NCI-H1436 (cell line): ENCODE measurements at regions not wholly inside any gene's neighbourhood (a gene's known extent, or its start where the extent isn't known, plus 50 kb on each side); places are given as distances from the start of the nearest gene placed in this dataset.

Experiments used
- DNase-seq: peaks from one replicate; lab custom pipeline; 2025; lab: John Stamatoyannopoulos, UW

DNA sequence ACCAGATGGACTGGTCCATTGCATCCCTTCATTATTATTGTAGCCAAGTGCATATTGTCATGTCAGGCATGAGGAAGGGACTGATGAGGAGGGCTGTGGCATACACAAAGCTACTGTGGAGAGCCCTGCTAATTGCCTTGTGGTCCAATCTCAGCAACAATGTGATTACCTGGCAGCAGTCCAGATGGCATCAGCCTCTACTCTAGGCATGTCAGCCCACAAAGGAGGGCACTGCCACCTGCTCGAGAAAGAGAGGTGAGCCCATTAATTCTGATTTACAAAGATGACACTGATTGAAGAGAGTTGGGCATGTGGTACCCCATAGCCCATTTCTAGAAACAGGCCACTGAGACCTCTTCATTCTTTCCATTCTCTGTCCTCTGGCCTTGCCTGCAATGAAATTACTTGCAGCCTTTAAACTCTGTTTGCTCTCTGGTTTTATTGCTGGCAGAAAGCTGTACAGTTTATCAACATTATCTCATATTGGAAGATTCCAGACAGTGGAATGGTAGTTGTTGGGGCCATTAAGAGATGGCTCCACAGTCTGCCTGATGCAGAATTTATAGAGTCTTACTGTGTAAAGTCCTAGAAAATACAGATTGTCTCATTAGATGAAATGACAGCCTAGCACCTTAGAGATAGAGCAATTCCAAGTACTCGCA lies 307.7 kb downstream of the ARPP21 start:
- DNase-seq = peak; percentile 28

DNA sequence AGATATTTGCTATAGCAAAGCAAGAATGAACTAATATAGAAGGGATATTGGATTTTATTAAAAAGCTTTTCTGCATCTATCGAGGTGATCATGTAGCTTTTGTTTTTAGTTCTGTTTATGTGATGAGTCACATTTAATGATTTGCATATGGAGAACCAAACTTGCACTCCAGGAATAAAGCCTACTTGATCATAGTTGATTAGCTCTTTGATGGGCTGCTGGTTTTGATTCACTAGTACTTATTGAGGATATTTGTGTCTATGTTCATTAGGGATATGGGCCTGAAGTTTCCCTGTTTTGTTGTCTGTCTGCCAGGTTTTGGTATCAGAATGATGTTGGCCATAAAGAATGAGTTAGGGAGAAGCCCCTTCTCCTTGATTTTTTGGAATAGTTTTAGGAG lies 310.7 kb downstream of the ARPP21 start:
- no peak for DNase-seq

DNA sequence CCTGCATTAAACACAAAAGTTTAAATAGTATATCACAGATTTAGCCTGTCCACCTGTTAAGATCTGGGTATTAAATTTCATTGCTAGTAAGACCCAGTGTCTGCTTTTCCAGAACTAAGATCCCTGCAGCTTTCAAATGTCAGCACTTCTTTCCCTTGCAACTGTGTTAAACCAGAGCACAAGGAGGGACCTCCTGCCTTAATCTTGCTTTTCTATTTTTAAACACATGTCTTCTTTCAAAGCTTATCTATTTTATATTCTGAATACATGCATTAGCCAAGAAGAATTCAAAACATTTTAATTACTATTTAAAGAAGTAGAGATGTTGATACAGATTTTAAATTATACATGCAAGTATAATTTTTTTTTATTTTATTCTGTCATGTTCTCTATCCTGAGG lies 315.1 kb downstream of the ARPP21 start:
- DNase-seq = no peak

DNA sequence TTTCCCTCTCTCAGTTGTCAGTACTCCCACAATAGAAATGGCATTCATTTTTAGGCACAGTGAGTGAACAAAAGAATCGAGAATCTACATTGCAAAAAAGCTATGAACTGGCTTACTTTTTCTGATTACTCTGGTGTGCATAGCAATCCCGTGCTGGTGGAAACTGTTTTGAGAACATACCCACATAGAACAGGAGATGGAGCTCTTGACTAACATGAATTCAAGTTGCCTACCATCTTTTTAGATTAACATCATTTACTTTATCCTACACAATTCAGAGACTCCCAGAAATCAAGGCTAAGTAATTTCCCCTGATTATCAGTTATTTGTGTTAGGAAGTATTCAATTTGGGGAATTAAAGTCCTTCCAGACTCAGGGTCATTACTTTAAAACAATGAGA lies 326.6 kb downstream of the ARPP21 start:
- DNase-seq = peak; percentile 20

DNA sequence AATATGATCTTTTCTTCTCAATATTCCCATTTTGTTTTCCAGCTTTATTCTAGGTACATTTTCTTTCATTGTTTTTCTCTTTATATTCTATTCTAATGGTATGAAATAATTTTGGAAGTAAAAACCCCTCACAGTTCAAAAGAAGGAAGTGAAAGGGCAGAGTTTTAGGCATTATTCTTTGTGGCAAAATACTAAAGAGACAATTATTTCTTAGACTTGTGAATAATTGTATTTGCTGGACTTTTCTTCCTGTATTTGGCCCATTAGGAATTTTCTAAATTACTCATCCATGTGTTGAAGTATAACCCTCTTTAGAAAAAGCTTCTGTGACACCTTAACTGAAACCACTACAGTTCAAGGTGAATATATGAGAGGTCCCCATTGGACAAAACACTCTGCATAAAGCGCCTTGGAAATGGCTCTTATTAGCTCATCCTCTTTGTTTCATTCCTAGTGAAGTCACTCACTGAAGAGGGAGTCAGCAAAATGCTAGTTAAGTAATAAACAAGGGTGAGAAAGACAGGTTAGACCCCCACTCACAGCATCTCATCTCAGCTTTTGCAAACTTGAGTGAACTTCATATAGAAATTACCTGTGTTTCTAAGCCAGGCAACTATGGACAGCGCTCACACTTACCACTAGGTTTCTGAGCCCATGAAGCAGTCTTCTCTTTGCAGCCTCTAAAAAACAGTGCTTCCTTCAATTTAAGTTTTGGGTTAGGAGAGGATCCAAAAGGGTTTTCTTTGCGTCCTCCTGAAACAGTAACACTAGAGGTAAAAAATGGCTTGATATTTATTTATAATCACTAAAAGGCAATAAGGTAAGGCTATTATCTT lies 327.5 kb downstream of the ARPP21 start:
- DNase-seq = no peak

DNA sequence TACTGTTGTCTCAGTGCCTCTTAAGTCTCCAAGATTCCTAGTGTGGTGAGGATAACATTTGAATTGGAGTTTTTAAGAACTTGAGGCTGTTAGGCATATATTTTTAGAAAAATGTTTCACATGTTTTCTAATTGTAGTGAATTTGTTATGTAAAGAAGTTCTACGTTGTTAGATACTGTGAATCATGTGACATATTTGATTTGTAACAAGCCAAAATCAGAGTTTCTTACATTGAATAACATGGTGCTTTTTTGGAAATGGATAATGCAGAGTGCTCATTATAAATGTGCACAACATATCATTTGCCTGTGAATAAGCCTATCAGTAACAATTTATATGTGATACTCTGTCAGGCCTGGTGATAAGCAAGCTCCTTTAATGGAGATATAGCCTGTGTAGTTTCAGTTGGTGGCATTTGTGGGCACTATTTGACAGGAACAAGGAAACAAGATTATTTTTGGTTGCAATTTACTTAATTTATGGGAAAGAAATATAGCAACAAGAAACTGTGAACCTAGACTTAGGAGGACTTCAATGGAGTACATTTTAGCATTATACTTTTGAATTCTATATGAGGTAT lies 328.8 kb downstream of the ARPP21 start:
- no peak for DNase-seq

DNA sequence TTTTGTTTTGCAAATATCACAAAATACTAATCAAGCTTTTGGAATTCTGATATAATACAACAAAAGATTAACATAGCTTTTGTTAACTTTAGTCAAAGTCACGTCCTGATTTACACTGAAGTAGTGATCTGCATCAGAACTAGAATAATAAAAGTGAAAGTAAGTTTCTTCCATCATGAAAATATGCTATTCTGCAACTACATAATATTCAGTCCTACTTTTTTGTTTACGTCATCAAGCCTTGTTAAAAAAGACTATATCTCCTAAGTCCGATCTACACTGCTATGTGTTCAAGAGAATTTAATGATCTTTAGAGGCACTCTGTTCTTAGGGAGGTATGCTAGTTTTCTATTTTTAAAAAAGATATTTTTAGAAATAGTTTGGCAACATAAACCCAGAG lies 330.1 kb downstream of the ARPP21 start:
- DNase-seq = no peak

DNA sequence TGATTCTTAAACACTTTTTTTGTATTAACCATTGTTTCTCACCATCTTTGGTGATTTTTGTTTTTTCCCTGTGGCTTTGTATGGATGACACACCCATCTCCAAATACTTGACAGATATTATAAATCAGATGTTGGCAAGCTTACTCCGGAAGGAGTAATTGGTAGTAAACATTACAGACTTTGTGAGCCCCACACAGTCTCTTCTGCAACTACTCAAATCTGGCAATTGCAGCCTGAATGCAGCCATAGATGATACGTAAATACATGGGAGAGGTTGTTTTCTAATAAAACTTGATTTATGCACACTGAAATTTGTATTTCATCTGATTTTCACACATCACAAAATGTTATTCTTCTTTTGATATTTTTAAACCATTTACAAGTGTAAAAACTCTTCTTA lies 331.5 kb downstream of the ARPP21 start:
- DNase-seq = no peak

DNA sequence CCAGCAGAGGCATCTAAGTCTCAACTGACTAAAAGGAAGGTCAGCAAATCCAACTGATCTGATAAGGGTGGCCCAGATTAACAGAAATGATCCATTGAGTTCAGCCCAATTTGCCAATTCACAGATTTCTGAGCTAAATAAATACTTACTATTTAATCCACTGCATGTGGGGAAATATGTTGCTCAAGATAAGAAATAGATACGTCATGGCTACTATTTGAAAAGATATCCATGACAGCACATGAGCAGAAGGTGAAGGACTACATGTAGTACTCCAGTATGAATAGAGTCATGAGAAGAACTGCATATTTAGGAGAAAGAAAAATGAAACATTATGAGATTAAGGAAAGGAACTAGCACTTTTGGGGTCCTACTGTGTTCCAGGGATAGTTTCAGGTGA lies 332.4 kb downstream of the ARPP21 start:
- no peak for DNase-seq

DNA sequence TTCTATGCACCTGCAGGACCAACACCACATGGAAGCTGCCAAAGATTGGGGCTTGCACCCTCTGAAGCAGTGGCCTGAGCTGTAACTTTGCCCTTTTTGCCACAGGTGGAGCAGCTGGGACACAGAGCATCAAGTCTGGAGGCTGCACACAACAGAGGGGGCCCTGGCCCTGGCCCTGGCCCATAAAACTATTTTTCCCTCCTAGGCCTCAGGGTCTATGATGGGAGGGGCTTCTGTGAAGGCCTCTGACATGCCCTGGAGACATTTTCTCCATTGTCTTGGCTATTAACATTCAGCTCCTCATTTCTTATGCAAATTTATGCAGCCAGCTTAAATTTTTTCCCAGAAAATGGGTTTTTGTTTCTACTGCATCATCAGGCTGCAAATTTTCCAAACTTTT lies 335.5 kb downstream of the ARPP21 start:
- no peak for DNase-seq

DNA sequence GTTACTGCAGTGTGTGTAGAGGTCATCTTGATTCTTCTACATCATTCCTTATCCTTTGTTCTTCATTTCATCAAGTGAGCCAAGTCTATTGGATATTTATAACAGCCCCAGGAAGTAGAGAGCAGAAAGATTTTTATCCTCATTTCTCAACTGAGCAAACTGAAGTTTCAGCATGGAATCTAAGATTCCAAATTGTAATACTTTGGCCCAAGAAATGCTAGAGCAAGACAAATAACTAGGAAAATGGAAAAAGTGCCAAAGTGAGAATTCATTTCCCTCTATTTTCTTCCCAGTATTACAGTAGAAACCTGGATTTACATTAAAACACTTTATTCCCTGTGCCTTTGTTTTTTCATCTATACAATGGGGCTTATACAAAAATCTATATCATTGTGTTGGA lies 346.8 kb downstream of the ARPP21 start:
- no peak for DNase-seq

DNA sequence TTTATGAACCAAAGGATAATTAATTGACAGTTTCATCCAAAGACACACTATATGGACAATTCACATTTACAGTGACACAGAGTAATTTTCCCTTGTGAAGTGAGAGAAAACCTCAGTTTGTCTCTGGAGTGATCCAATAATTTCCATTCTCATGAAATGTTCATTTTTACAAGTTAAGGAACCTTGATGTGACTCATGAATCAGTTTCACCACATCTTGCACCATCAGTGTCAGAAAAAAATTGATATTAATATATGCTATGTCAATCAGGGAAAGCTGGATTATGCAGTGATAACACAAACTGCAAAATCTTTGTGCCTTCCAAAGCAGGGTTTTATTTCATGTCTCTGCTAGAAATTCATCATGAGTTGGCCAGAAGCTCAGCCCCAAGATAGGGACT lies 348.1 kb downstream of the ARPP21 start:
- no peak for DNase-seq

DNA sequence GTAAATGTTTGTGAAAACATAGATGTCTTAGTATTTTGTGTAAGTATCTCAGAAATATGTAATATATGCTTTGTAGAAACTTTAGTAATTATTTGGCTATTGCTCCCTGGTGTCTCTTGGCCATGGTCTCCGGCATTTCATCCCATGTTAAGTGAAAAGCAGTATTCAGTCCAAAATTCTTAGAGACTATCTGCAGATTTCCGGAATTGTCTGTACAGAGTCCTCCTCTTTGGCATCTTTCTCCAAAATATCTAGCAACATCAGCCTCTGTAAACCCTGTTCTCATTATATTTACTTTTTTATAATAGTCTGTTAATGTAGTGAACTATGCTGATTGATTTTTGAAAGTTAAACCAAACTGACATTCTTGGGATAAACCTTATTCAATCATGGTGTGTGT lies 352.7 kb downstream of the ARPP21 start:
- no peak for DNase-seq

DNA sequence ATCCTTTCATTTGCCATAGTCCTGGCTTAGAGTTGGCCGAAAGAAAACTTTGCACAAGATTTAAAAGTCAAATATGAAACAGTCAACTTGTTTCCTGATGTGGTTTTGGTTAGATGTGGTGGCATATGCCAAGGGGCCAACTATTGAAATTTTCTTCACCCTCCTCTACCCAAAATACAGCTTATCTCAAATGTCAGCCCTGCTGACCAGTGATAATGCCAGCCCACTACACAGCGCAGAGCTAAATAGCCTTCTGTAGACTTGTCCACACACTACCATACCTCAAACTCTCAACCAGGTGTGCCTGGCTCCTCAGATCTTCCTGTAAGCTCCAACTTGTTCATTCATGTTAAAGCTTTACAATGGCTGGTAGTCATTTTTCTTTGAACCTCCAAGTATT lies 368.5 kb upstream of the STAC start:
- DNase-seq = no peak

DNA sequence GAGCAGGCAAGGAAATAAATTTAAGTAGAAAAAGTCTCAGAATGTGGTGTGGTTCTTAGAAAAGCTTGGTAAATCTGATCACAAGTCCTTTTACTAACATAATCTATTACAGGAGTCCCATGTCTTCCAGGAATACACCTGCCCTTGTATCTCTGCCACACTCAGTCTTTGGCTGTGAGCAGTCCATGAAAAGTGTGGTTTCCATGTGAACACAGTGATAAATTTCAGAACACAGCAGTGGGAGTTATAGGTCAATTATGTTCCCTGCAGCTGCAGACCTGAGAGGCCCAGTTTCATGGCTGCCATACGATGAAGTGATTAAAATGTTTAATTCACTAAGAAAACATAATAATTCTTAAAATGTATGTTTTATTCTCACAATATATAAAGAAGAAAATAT lies 366.9 kb upstream of the STAC start:
- DNase-seq = no peak

DNA sequence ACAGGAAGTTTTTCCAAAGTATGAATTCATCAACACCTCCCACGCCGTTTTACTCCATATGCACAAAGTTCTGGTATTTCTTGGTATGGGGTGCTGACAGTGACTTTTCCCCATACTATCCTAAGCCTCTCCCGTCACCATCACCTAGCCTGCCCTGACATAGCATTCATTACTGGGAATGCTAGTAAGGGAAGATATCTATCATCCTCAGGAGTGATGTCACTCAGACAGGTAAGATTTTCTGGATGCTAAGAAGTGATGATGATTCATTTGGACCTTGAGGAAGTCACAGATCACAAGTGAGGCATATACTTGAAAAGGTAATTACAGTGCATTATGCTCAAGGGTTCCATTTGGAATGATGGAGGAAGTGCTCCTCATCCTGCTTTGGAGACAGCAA lies 355.1 kb upstream of the STAC start:
- no peak for DNase-seq

DNA sequence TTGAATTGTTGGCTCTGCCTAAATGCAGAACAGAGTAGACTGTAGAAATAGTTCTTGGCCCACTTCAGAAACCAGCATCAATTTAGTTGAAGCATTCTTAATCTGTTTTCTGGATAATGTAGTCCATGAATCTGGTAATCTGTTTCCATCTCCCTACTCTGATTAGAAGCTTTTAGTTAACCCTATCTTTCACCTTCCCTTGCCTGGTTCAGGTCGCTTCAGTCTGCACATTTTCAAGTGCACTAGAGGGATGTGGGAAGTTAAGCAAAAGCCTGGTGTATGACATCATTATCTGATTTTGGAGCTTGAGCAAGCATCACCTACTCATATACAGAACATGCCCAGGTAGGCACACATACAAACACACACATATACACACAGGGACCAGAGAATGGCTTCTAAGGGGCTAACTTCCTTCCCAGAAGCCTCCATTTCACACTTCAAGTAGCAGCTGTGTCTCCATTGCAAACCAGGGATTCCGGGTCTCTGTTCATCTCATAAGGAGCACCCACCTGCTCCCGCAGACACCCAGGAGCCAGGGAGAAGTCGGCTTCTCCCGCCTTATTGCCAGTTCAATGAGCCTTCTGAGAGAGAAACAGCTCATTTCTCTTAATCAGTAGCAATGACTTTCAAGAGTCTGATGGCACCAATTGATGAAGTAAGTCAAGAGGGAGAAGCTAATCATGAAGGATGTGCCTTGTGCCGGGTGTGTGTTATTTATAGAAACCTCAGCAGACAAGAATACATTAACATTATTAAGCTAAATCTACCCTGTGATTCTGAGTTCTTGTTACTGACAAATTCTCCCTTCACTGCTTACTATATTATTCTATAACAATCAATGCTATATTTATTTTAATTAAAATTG lies 347.9 kb upstream of the STAC start:
- no peak for DNase-seq

DNA sequence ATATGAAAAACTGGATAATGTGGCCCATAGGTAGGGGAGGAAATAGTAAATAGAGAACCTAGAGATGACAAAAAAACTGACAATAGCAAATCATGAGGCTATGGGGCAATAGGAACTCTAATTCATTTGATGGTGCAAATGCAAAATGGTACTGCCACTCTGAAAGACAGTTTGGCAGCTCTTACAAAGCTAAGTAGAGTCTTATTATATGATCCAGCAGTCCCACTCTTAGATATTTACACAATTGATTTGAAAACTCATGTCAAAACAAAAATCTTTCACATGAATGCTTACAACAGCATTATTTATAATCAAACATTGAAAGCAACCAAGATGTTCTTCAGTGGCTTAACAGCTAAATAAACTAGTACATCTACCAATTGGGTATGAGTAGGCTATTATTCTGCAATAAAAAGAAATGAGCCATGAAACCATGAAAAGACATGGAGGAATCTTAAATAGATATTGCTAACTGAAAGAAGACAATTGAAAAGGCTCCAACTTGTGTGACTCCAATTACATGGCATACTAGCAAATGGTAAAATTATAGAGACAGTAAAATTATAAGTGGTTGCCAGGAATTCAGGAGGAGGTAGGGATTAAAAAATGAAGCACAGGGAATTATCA lies 321.8 kb upstream of the STAC start:
- peak; percentile 7 for DNase-seq

DNA sequence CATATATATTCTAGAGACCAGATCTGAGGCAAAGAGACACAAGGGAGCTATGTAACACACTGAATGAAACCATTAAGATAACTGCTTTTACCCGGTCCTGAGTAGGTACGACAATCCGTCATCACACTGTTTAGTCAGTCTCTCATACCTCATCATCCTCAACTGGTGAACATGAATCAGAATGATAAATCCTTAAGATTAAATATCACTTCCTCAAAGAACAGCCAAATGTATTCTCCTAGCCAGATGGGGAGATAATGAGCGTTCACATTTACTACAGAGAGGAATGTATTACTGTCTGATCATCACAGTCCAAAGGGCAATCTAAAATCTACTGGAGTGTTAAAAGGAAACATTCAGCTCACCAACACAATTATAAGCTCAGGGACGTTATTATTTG lies 319.4 kb upstream of the STAC start:
- DNase-seq = peak; percentile 2

DNA sequence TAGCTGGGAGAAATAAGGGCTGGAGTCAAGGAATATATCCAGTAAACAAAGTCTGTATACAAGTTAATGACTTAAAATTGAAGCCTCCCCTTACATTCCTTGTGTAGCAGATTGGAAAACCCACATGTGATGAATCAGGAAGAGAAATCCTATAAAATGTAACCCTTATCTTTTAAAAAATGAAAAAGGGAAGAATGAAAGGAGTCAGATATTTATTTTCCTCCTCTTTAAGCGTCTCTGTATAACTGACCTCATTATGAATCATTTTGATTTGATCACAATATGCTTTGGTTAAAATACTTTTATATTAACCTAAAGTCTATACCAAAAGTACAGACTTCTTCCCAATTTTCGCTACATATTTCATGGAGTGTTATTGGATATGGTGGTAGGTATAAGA lies 316.3 kb upstream of the STAC start:
- DNase-seq = no peak

DNA sequence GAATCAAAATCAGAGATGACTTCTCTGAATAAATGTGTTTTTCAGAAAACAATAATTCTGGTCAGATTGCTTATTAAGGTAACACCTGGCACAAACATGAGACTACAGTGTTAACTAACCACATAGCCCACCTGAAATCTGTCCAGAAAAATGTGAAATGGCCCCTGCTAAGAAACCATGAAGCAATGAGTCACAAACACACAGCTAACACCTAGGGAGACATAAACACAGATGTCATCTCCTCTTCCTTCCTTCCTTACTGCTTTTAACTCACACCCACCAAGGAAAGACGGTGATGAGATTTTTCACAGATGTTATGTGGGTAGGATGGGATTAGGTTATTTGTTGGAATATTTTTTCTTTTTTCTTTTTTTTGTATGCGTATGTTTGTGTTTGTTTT lies 315.0 kb upstream of the STAC start:
- DNase-seq = no peak

DNA sequence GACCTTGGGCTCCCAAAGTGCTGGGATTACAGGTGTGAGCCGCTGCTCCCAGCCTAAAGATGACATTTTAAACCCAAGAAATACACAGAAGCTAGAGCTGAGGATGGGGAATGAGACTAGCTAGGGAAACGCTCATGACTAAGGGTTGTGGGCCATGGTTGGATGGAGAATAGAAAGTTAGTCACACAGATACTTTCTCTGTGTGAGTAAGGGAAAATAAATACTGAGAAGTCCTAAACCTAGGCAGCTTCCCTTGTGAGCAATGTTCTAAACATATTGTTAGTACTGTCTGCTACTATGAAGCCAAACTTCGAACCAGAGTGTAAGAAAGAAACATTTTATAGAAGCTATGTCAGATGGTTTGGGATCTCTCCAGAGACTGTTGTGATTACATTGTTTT lies 304.8 kb upstream of the STAC start:
- no peak for DNase-seq
